ENCODE measurements at regions not wholly inside any gene's neighbourhood (a gene's known extent, or its start where the extent isn't known, plus 50 kb on each side); places are given as distances from the start of the nearest gene placed in this dataset.

DNA sequence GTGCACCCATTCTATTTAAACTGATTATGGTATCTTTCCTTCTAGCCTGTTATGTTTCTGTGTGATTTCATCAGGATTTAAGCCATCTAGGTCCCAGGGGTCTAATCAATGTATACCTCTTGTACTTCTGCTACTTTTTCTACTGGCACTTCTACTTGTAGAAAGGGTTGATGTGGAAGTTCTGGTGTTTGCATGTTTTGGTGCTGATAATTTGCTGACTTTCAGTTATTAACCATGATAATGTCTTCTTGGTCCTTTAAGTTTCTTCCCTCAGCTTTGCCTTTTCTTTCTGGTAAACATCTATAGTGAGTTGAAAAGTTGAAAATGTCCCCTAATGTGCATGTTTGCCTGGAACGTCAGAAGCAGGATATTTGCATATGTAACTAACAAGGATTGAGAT is 390.6 kb upstream of the MAP3K7 start:
- DNase-seq (ENCODE audit: low read depth in 2 of 2): no peak

DNA sequence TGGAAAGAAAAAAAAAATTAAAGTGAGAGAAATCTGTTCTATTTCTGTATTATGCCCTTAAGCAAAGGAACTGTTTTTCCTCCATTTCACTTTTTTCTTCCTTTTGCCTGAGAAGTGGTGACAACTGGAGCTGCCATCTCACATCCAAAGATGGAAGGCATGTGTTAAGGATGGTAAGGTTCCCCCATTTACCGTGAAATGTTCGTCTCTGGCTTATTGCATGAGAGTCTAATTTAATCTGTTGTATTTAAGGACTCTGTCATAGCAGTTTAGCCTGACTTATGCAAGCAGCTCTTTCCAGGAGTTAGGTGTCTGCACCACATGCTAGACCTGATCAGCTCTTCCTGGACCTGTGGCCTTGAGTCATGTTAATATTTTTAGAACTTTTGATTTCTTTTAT is 389.5 kb upstream of the MAP3K7 start:
- no peak for DNase-seq (ENCODE audit: low read depth in 2 of 2)

DNA sequence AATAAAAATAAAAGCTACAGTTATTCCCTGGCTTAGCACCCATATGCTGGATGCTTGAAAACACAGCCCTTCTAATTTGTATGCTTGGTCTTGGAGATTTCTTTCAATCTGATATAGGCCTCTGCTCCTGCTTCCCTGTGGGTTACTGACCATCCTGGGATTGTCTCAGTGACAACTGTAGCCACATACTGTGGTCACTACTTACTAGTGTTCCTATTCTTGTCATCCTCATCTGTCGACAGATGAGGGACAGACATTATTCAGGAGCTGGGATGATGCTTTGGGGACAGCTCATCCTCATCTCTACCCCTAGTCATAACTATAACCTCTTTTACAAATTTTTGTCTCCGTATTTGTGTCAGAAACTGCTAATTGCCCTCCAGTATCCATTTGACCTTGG is 388.9 kb upstream of the MAP3K7 start:
- no peak for DNase-seq (ENCODE audit: low read depth in 2 of 2)

DNA sequence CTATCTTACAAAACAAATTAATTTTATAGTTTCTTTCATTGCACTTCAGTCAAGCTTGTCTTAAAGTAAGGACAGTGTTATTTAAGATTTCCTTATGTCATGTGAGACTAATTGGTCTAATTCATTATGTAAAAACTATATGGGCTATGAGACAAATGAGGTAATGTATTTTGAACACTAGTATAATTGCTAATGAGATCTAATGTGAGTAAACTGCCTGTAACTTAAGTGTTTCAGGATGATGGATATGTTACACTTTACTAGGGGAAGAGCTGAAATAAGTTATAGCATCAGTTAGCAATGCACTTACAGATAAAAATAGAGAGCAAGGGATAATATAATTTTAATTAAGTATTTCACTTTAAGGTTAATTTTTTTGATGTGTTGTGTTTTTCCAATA is 386.3 kb upstream of the MAP3K7 start:
- no peak for DNase-seq (ENCODE audit: low read depth in 2 of 2)

DNA sequence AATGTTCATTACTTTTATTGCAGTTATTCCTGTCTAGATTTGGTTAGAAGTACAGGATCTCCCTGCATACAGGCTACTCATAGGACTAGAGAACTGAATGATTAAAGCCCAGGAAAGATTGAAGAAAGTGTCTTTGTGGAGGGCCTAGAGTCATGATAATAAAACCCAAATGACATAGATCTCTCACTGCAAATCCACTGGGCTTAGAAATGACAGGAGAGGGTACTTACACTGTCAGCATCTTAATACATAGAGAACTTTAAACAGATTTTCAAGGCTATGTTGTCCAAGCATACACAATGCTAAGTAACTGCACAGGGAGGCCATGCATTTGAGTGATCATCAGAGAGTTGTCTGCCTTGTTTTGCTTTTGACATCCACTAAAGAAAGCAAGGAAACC is 383.8 kb upstream of the MAP3K7 start:
- DNase-seq (ENCODE audit: low read depth in 2 of 2): no peak

DNA sequence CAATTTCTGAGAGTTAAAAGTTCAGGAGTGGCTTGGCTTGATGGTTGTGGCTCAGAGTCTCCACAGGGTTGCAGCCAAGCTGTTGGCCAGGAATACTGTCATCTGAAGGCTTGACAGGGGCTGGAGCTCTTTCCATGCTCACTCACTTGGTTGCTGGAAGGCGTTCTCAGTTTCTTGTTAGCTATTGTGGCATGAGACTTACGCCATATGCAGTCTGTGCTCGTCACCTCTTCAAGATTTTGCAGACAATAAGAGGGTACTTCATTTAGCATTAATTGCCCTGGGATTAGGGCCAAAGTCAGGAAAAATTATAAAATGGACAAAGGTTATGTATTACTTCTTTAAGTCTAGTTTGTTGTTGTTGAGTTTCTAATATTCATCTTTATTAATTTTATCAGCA is 380.6 kb upstream of the MAP3K7 start:
- no peak for DNase-seq (ENCODE audit: low read depth in 2 of 2)

DNA sequence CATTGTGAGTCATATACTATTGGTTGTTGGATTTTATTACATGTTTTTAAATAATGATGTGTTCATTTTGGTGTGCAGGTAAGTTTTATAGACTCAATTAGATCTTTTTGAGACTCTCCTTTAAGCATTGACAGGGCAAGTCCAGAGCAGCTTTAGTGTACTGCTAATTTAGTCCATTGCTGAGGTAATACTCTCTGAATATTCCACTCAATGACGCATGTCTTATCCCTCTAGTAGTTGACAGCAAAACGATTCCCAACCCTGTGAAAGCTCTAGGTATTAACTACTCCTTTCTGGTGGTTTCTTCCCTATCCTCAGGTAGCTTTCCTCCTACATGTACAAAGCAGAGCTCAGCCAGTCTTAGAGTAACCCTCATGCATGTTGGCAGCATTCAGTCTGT is 373.5 kb upstream of the MAP3K7 start:
- DNase-seq (ENCODE audit: low read depth in 2 of 2): no peak

DNA sequence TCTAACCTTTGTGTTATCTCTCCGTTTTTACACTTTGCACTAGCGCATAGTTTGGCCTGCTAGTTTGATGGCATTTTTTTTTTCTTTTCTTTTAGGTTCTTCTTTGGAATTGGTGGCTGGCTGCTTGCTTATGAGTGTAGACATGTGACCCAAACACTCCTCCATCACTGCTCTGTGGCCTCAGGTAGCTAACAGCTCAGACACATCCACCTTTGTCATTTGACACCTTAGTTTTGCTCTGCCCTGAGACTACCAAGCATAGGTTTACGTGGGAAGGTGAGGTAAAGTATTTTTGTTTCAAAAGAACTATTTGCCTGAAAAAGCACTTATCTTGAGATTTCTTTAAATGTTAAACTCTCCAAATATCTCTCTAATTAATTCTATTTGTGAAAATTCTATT is 368.4 kb upstream of the MAP3K7 start:
- no peak for DNase-seq (ENCODE audit: low read depth in 2 of 2)

DNA sequence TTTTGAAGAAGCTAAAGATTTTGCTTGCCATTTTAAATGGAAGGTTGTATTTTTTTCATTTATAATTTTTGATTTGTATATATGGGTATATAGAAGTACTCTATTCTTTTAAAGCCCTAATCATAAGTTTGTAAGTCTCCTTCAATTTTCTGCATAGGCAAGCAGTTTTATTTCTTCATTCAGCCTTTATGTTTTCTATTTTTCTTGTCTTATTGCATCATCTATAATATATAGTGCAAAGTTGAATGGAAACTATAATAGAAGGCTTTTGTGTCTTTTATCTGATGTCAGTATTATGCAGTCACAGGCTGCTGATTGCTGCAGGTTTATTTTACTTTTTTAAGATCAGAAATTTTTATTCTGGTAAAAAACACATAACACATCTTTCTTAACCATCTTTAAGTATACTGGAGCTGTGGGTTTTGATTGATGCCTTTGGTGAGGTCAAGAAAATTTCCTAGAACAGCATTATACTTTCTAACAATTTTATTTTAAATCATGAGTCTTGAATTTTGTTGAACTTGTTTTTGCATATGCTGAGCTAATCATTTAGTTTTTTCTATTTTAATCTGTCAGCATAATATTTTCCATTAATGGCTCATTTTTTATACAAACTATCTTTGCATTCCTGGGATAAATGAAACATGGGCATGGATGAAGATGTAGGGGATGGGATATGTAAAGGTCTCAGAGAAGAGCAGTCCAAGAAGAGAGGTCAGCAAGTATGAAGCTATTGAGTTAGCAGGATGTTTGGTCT is 366.7 kb upstream of the MAP3K7 start:
- DNase-seq (ENCODE audit: low read depth in 2 of 2): no peak

DNA sequence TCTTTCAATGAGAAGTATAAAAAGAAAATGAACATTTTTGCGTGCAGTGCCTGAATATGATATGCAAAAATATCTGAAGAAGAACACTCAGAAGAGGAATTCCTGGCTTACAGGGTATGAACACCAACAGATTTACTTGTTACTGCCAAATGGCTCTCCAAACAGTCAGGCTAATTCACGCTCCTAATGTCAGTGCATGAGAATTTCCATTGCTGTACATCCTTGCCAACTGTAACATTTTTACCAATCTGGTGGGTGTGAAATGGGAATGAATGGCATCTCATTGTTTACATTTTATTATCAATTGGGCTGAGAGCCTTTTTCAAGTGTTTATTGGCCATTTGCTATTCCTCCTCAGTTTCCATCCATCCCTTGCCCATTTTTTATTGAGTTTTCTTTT is 365.3 kb upstream of the MAP3K7 start:
- DNase-seq (ENCODE audit: low read depth in 2 of 2): no peak

DNA sequence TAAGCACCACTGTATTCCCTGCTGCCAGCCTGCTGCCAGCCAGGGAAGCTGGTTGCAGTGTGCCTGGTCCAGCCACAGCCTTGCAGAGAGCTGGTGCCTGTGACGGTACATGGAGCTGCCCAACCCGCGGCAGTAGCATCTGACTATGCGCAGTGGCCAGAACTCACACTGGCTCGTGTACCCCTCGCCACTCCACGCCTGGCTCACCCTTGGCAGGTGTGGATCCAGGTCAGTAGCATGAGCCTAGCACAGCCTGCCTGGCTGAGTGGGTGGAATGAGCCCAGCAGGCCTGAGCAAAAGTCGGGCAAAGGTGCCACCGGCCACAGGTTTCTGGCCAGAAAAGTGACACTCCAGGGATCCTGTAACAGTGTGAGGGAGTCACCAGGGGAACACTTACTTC is 361.7 kb upstream of the MAP3K7 start:
- no peak for DNase-seq (ENCODE audit: low read depth in 2 of 2)

DNA sequence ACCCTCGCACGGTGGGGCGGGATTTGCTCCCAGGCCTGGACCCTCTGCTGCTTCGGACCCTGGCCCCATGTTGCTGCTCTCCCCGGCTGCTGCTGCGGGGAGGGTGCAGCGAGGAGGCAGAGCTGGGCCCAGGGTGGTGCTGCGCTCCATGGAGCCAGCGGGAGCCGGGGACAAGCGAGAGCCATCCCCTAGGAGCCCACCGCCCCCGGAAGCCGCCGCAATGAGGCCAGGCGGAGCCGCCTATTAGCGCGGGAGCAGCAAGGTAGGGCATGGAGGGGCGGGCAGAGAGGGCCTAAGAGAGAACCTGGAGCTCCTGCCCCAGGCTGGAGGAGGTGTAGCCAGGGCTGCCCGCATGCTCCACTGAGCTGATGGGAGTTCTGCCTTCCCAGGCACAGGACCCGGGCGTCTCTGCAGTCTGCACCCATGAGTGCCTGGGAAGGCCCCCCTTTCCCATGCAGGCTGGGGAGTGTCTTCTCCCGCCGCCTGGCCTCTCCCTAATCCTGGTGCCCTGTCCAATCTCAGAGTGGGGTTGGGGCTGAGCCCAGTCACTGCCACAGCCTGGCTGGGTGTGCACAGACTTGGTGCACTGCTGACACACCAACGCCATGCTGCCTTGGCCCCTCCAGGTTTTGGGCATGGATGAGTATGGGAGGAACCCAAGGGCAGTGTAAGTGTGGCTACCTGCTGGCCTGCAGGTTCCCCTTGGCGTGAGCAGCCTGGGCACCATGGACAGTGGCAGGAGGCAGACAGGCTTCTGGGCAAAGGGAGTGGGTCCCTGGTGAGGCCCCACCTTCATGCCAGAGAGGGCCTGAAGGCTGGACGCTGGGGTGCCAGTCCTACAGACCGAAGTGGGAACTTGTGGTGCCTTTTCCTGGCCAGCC is 360.6 kb upstream of the MAP3K7 start:
- DNase-seq (ENCODE audit: low read depth in 2 of 2): no peak

DNA sequence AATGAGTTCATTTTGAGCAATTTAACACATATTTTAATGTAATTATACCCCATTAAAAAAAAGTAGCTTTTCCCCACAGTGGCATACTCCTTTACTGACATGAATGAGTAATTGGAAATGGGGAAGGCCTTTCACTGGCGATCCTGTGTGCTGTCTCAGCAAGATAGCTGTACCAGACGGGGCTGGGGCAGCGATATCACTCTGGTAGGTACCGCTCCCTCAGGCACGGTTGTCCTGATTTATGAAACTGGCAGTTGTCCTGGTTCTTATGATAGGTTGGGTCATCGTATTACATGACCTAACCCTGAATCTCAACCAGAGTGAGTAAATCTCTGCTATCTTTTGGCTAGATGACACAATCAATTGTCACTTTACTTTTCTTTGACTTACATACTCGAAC is 355.0 kb upstream of the MAP3K7 start:
- DNase-seq (ENCODE audit: low read depth in 2 of 2): no peak

DNA sequence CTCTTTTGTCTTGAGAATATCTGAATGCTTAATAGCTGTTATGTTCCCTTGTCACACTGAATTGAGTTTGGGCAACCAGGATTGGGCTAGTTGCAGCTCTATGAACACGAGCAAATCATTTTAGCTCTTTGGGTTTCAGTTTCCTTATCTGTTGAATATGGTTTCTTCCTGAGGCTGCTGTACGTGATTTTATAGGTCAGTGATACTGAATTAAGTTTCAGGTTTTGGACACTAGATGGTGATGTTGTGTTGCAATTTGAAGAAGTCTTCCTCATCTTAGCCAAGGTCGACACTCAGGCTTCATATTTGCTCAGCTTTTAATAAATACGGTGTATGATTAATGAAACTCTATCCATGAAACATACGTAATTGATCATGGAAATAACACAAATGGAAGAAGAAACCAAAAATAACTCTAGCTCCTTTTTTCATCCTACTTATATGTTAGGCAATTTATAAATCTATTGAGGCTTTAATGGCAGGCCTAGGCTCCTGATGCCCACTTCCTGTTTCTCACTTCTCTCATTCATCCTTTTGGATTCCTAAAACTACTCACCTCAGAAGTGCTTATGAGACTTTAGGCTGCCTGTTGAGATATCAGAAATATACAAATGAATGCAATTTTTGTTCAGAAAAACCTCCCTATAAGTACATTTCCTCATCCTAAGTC is 354.1 kb upstream of the MAP3K7 start:
- no peak for DNase-seq (ENCODE audit: low read depth in 2 of 2)

DNA sequence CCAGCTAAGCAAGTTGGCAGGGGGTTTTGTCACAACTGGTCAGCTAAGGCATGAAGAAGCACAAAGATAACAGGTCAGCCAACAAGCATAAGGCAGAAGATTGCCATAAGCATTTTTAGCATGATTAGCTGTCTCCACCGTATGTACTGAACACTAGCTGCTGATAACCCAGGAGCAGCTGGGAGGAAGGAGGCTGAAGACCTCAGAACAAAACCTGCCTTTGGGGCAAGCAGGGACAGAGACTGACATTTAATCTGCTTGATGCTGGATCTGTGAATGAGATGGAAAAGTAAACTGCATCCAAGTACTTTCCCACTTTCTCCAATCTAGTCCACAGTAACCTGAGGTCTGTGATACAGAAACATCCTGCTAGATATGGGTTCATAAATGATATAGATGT is 353.0 kb upstream of the MAP3K7 start:
- DNase-seq (ENCODE audit: low read depth in 2 of 2): no peak

DNA sequence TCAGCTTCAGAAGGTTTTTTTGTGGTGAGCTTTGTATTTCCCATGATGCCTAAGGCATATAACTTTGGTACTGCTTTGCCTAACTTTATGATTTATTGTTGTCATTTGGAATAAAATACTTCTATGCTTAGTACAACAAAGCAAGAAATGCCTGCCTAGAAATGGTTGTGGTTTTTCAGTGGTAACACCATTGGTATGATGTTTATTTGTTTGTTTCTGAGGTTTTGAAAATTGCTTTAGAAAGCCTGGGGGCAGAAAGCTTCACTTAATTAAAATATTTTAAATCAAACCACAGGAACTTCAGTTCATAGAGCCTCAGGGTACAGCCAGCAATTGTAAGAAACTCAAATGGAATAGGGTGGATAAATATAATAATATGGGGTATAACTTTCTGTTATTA is 351.2 kb upstream of the MAP3K7 start:
- DNase-seq (ENCODE audit: low read depth in 2 of 2): no peak

DNA sequence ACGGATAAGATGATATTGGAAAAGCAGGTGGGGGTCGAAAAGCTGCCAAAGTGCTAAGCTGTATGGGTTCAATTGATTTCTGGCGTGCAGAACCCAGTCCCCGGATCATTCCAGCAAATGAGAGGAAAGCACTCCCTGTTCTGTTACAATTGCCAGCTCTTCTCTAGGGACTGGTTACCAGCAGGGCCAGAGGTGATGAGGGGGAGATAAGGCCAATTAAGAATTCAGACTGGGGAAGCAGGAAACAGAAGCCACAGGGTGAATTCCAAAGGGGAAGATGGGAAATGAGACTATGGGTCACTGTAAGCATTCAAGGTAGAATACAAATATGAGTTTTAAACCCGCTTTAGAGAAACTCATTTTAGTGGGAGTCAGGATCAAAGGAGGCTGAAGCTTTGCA is 349.4 kb upstream of the MAP3K7 start:
- no peak for DNase-seq (ENCODE audit: low read depth in 2 of 2)

DNA sequence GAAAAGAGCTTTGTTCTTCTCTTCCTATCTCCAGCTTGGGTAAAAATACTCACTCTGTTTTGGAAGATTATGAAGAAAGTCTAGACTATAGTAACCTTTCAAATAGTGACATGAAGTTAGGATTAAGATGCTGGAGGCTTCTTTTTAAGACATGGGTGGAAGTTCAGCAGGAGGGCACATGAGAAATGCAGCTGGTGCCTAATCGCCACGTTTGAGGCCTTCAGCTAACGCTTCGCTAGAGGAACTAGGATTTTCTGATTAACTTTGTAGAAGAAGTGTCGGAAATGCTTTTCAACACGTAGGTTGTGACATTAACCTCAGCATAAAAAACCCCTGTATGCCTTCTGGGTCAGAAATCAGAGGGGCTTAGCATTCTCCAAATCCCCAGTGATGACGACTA is 348.1 kb upstream of the MAP3K7 start:
- no peak for DNase-seq (ENCODE audit: low read depth in 2 of 2)

DNA sequence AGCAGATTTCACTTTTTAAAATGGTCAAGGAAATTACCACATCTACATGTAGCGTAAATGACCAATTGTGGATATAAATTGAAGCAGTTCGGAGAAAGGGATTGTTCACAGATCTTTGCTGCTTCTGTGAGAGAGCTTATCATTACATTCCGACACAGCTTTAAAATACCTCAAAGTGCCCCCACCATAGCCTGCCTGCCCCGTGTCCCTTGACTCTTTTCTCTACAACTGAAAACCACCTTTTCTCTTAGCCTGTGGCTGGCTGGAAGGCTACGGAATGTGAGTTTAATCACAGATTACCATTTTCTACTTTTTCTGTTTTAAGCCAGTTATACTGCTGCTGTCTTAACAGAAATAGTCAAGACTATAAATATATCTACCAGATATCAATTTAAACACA is 347.2 kb upstream of the MAP3K7 start:
- DNase-seq (ENCODE audit: low read depth in 2 of 2): no peak

DNA sequence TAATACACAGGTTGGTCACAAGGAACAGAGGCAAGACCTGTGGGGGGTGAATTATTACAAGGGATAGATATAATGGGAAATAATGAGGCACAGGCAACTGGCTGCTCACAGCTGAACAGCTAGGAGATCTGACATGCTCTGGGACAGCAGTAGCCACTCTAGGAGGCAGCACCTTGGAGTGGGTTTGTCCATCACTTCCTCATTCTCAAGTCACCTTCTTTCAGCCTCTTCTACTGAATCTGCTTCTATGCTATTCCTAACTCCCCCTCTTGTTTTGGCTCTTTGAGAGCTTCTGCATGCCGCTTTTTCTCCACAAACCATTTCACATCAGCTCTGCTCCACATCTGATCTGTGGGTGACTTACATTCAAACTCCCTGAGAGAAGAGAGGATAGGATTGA is 345.5 kb upstream of the MAP3K7 start:
- DNase-seq (ENCODE audit: low read depth in 2 of 2): no peak

DNA sequence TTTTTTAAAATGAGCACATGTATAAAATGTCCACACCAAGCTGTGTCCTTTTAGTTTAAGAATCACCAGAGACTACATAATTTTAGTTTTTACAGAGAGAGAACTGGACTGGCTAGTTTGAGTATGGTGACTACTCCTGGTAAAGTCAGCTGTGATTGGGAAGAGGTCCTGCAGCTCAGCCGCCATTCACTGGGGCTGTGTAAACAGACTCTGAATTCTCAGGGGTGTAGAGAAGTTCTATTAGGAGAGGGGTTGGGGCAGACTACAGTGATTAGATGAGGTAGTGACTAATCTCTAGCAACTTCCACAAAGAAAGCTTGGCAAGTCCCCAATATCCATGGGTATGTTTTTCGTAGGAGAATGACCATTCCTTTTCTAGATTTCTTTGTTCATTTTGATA is 341.2 kb upstream of the MAP3K7 start:
- DNase-seq (ENCODE audit: low read depth in 2 of 2): no peak

DNA sequence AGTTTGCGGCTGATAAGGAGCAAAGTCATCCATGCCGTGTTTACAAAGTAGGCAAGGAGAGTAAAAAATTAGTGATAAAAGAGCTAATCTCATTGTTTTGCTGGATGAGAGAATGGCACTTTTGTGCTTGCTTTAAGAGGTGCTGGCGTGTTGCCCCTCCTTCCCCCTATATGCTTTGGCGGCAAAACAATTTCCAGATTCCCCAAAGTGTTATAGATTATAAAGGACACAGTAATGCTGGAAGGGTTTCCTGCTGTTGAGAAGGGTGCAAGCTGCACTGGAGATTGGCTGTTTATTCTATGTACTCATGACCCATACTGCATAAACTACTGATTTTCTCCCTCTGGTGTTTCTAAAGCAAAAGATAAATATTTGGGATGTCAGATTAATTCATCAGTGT is 338.9 kb upstream of the MAP3K7 start:
- DNase-seq (ENCODE audit: low read depth in 2 of 2): no peak

DNA sequence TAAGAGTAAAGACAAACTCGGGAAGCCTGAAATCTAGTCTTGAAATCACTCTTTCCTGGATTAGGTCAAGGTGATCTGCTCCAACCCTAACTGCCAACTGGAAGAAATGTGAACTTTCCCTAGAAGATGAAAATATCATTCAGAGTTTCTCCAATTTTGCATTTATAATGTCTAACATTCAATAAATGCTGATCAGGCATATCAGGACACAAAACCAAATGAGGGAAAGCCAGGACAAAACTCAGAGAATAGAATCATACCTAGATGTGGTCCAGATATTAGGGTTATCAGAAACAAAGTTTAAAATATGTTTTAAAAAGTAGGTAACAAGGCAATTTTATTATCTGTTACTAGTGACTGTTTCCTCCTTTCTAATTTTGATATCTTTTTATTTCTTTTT is 335.5 kb upstream of the MAP3K7 start:
- no peak for DNase-seq (ENCODE audit: low read depth in 2 of 2)
